Mucosa of descending colon (tissue), 3 donors: ENCODE measurements at regions not wholly inside any gene's neighbourhood (a gene's known extent, or its start where the extent isn't known, plus 50 kb on each side); places are given as distances from the start of the nearest gene placed in this dataset.

Experiments used
- ATAC-seq: fragments of 200-7000 bp; cut with Tn5 transposase; one replicate; pipeline ENCODE4 v1.9.1; 2020; ENCODE audit warnings: mild to moderate bottlenecking, moderate library complexity
- DNase-seq, 3 donors: peaks; one replicate each; pipeline ENCODE4 v3.0.0-alpha.2; 2020
- H3K36me3 ChIP-seq: fragments of 200-600 bp; one replicate; pipeline ENCODE4 v1.8.0; 2021; ENCODE audit warnings: low read depth, mild to moderate bottlenecking
- H3K4me1 ChIP-seq: fragments of 200-600 bp; one replicate; pipeline ENCODE4 v1.8.0; 2021; ENCODE audit warnings: low read depth, mild to moderate bottlenecking
- H3K4me3 ChIP-seq: fragments of 200-600 bp; one replicate; pipeline ENCODE4 v1.8.0; 2021; ENCODE audit warnings: mild to moderate bottlenecking
- H3K9me3 ChIP-seq: fragments of 200-600 bp; one replicate; pipeline ENCODE4 v1.8.0; 2021; ENCODE audit warnings: mild to moderate bottlenecking
- intact Hi-C, 2 donors: fragments of 100-400 bp; cut with DNase I in 1 of 2; cut with micrococcal nuclease in 1 of 2; formaldehyde crosslinking; loops; one replicate each; pipeline versions ENCODE4 v1.11.0 to v1.11.1; 2022; cut with DNase I, micrococcal nuclease
- TF ChIP-seq, protein P1 (sequence below): fragments of 200-600 bp; IDR thresholded peaks from one replicate; pipeline ENCODE4 v1.8.0; 2022; ENCODE audit warnings: antibody characterized with exemption, mild to moderate bottlenecking
- donor health status: DM: no; HTN: no; CAD: no; lungs with moderate emphysema.
- donor health status: DM: no; HTN: no; CAD: no.
- donor health status: DM: no; HTN: yes; CAD: no.

DNA sequence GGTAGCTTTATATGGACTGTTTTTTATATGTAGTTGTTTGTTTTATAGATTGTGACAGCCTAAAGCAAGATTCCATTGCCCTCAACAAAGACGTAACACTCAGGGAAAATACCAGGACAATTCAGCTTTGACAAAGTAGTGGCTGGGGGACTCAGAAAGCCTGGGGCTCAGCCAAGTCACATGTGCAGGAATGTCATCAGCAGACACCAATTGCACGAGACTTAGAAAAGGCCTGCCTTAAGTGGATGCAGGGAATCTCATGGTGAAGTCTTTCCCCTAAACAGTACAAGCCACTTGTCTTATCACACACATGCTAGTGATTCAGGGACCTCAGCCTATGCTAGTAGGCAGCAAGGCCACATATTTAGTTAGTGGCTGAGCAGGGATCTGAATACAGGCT is 381.8 kb upstream of the THBS1 start:
- Histone ChIP-seq H3K4me3 (no peak overlapping the region), H3K4me1 (no peaks in the 10 kb centered on the region), H3K36me3 (no peaks in the 10 kb centered on the region), H3K9me3 (no peaks in the 10 kb centered on the region)
- TF ChIP-seq, protein P1, sequence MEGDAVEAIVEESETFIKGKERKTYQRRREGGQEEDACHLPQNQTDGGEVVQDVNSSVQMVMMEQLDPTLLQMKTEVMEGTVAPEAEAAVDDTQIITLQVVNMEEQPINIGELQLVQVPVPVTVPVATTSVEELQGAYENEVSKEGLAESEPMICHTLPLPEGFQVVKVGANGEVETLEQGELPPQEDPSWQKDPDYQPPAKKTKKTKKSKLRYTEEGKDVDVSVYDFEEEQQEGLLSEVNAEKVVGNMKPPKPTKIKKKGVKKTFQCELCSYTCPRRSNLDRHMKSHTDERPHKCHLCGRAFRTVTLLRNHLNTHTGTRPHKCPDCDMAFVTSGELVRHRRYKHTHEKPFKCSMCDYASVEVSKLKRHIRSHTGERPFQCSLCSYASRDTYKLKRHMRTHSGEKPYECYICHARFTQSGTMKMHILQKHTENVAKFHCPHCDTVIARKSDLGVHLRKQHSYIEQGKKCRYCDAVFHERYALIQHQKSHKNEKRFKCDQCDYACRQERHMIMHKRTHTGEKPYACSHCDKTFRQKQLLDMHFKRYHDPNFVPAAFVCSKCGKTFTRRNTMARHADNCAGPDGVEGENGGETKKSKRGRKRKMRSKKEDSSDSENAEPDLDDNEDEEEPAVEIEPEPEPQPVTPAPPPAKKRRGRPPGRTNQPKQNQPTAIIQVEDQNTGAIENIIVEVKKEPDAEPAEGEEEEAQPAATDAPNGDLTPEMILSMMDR, result no peak
- no peak for ATAC-seq
- peak in 2 of 3 donors; percentile 19 to 23 for DNase-seq
- intact Hi-C loops, result no loop called here

DNA sequence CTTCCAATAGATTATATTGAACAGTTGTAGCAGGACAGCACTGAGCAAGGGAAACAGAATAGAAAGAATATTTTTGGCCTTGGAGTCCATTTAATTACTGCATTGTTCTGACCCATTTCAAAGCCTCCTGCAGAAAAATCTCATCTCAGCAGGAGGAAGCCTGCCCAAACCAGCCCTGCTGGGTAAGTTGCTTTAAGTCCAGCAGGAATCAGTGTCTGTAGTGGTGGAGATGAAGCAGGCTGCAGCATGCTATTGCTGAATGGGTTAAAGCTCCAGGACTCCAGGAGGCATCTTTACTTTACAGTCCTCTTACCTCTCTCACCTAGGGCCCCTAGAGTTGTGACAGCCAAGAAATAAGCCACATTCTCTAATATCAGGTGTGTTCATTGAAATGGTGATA is 380.3 kb upstream of the THBS1 start:
- intact Hi-C loops, result no loop called here
- TF ChIP-seq, protein P1, result no peak
- DNase-seq, result no peak

DNA sequence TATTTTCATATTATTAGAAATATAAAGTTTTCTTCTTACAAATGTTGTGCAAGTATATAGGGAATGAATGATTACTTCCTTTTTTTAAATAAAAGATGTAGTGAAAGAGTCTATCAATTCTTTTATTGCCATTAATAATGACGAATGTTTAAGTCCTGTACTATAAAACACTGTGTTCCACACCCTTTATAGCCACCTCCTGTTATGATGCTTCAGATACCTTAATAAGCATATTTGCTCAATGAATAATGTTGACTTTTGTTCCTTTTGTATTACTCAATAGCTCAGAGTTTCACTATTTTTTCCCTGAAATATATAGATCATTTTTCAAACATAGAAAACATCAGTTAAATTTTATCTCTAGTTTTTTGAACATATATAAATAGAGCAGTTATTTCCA is 378.2 kb upstream of the THBS1 start:
- no peaks in the 10 kb centered on the region for H3K36me3 ChIP-seq
- no peaks in the 10 kb centered on the region for H3K9me3 ChIP-seq
- no peak overlapping the region for H3K4me3 ChIP-seq
- no peak for DNase-seq
- TF ChIP-seq, protein P1, result no peak
- no peak for ATAC-seq
- intact Hi-C loops, result no loop called here
- H3K4me1 ChIP-seq, result no peaks in the 10 kb centered on the region

More for the DNA sequence above, 380.3 kb upstream of the THBS1 start:
- no peak for ATAC-seq
- Histone ChIP-seq H3K4me1 (no peaks in the 10 kb centered on the region), H3K36me3 (no peaks in the 10 kb centered on the region), H3K9me3 (no peaks in the 10 kb centered on the region), H3K4me3 (no peak overlapping the region)

DNA sequence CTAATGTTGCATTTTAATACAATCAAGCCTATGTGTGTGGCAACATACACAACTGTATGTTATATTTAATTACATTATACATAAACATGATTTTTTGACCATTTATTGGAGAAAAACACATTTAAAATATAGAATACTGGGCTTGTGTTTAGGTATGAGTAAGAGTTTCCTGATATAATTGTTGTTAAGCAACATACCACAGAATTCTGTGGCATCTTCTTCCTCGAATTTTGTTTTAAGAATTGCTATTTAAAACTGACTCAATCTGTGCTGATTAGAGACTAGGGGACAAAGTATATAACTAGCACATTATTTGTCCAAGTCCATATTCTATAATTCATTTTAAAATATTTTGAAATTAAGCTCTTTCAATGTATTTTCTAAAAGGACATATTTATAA is 376.8 kb upstream of the THBS1 start:
- H3K36me3 ChIP-seq, result no peaks in the 10 kb centered on the region
- intact Hi-C loops, result no loop called here
- DNase-seq, result no peak
- no peaks in the 10 kb centered on the region for H3K4me1 ChIP-seq
- TF ChIP-seq, protein P1, result no peak
- no peak overlapping the region for H3K4me3 ChIP-seq
- no peak for ATAC-seq
- no peaks in the 10 kb centered on the region for H3K9me3 ChIP-seq

GRCh38 chr15:39205081-39205480 is 375.8 kb upstream of the THBS1 start:
- DNase-seq, result no peak
- Histone ChIP-seq H3K9me3 (no peaks in the 10 kb centered on the region), H3K4me1 (no peaks in the 10 kb centered on the region), H3K4me3 (no peak overlapping the region), H3K36me3 (no peaks in the 10 kb centered on the region)
- ATAC-seq, result no peak
- TF ChIP-seq, protein P1, result no peak
- intact Hi-C loops, result no loop called here
